ENCODE measurements at regions not wholly inside any gene's neighbourhood (a gene's known extent, or its start where the extent isn't known, plus 50 kb on each side); places are given as distances from the start of the nearest gene placed in this dataset.
"Not testable (repeated sequence)": the region's sequence is repeated elsewhere in the genome, so short reads cannot be mapped to it uniquely, and the experiment has no call there.

DNA sequence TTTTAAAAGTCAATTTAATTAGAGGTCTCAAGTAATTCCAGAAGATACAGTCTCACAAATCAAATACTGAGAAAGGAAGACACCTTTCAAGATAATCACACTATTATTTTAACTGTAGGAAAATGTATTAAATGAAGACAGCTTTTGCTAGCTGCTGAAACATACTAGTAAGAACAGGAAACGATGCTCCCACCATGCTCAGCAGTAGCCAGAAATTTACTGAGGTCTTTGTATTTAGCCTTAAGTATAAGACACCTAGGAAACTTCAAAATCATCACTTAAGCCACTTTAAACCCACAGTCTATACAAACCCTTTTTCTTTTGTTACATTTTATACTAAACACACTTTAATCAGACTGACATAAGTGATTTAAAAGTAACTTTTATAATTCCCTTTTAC lies 72.7 kb upstream of the NPIPB12 start:
- DNase-seq (ENCODE audit: low read depth in 2 of 2): not testable (repeated sequence)

- not testable (repeated sequence) for DNase-seq (ENCODE audit: low read depth in 2 of 2)
Observed at GRCh38 chr16:29581764-29582163, 75.6 kb upstream of the NPIPB12 start.

GRCh38 chr16:29591919-29592318 lies 71.1 kb upstream of the SPN start:
- DNase-seq (ENCODE audit: low read depth in 2 of 2): not testable (repeated sequence)

- not testable (repeated sequence) for DNase-seq (ENCODE audit: low read depth in 2 of 2)
Observed at GRCh38 chr16:29594269-29594925, 68.7 kb upstream of the SPN start.

GRCh38 chr16:29594926-29595838 lies 67.9 kb upstream of the SPN start:
- peak; percentile 79 to 84 for DNase-seq (ENCODE audit: low read depth in 2 of 2)

- DNase-seq (ENCODE audit: low read depth in 2 of 2): not testable (repeated sequence)
Observed at GRCh38 chr16:29597030-29597429, 66.0 kb upstream of the SPN start.

GRCh38 chr16:29600111-29601000 lies 62.7 kb upstream of the SPN start:
- not testable (repeated sequence) for DNase-seq (ENCODE audit: low read depth in 2 of 2)

GRCh38 chr16:29602247-29602625 lies 60.8 kb upstream of the SPN start:
- not testable (repeated sequence) for DNase-seq (ENCODE audit: low read depth in 2 of 2)

GRCh38 chr16:29602683-29603088 lies 60.4 kb upstream of the SPN start:
- not testable (repeated sequence) for DNase-seq (ENCODE audit: low read depth in 2 of 2)

GRCh38 chr16:29604631-29605549 lies 58.2 kb upstream of the SPN start:
- not testable (repeated sequence) for DNase-seq (ENCODE audit: low read depth in 2 of 2)

DNA sequence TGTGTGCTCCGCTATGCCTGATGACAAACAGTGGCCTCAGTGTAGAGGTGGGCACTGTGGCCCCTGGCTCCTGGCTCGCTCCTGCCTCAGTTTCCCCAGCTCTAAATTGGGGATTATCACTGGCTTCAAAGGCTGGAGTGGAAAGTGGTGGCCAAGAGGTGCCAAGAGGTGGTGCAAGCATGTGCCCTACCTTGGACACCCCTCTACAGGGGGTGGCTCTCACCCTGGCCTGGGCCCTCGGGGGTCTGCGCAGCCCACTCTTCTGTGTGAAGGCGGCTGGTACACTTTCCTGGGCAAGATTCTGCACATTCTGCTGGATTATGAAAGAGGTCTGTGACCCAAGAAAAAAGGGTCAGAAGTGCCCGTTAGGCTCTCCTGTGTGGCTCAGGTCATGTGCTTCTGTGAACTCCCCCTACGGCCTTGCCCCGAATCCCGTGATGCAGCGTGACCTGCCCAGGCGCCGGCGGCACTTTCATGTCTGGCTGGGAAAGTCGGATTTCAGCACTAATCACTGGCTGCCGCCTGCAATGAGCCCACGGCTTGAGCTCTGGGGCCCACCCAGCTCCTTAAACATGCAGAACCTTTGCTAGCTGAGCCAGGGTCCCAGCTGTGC lies 57.3 kb upstream of the SPN start:
- DNase-seq (ENCODE audit: low read depth in 2 of 2): not testable (repeated sequence)

DNA sequence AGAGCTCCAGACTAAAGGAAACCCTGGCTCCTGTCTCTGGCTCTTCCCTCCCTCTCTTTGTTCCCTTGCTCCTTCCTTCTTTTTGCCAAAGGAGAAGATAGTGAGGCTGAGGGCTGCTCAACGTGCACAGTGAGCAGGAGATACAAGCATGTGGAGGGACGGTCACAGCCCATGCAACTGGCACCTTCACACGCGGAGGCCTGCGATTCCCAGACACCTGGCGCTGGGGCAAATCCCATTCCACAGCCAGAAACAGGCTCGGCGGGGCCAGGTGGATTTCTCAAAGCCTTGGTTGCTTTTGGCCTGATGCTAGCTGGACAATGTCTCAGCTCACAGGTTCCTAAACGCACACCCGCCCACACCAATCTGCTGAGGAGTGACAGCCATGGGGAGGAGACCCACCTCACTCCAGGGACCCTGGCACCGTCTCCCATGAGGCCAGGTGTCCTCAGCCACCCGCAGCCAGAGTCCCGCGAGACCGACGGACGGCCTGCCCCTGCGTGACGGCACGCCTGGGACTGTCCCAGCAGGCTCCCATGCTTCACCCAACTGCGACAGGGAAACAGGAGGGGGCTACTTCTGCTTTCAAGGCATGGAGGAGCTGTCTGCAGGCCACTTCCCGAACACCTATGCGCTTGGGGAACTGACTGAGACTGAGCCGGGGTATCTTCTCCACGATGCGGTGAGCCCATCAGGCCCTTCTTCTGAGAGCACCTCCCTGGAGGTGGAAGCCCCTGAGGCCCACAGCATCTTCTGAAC lies 56.2 kb upstream of the SPN start:
- DNase-seq (ENCODE audit: low read depth in 2 of 2): not testable (repeated sequence)

GRCh38 chr16:29607428-29607823 lies 55.6 kb upstream of the SPN start:
- not testable (repeated sequence) for DNase-seq (ENCODE audit: low read depth in 2 of 2)

DNA sequence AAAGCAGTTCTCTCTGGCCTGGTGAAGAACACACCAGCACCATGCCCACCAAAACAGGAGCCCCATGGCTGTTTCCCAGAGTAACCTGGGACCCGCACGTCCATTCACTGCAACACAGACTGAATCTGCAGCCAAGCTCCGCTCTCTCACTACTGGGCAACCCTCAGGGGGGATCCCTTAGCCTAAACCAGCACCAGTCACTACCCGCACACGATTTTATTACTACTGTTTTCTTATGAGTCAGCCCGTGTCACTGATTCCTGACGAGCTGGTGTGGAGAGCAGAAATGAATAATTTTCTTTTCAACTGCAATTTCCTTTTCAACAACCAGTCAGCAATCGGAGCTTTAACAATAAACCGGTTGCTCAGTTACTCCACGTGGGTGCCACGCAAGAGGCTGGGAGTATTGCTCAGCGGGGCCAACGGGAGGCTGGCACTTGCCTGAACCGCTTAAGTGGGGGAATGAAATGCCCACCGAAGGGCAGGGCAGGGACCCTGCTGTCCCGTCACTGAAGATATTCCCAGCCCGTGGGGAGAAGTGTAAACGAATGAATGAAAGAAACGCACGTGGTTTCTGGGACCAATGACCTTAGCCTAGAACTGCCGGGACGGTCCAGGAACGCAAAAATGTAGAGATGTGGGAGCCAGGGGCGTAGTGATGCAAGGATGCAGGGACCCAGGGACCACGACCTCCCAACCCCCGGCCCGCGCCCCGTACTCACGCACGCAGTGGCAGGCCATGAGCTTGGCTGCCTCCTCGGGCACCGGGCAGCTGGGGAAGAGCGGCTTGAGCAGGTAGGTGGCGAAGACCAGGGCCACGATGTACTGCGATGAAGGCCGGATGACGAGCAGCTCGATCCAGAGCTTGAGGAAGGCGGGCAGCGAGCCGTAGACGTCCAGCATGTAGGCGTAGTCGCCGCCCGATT lies 50.4 kb upstream of the SPN start:
- not testable (repeated sequence) for DNase-seq (ENCODE audit: low read depth in 2 of 2)
